ENCODE measurements at regions not wholly inside any gene's neighbourhood (a gene's known extent, or its start where the extent isn't known, plus 50 kb on each side); places are given as distances from the start of the nearest gene placed in this dataset.
"Not testable (repeated sequence)": the region's sequence is repeated elsewhere in the genome, so short reads cannot be mapped to it uniquely, and the experiment has no call there.

GRCh38 chr15:39261397-39262183, 319.3 kb upstream of the THBS1 start:
- DNase-seq: not testable (repeated sequence)

GRCh38 chr15:39262995-39263772, 317.7 kb upstream of the THBS1 start:
- DNase-seq: not testable (repeated sequence)

GRCh38 chr15:39265261-39265660, 315.6 kb upstream of the THBS1 start:
- DNase-seq: no peak

GRCh38 chr15:39266890-39267289, 314.0 kb upstream of the THBS1 start:
- DNase-seq: no peak

DNA sequence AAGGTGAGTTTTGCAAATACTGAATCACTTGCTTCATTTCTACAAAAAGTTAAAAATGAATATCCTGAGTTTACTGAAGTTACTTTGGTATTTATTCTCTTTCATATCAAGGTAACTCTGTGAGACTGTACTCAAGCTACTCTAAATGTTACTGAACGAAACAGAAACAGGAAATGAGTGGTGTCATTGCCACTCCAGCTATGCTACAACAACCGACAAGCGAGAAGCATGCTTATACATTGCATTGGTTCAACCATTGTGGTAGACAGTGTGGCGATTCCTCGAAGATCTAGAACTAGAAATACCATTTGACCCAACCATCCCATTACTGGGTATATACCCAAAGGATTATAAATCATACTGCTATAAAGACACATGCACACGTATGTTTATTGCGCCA, 313.2 kb upstream of the THBS1 start:
- DNase-seq: no peak

- no peak for DNase-seq
Measured at GRCh38 chr15:39269352-39269751, 311.5 kb upstream of the THBS1 start.

DNA sequence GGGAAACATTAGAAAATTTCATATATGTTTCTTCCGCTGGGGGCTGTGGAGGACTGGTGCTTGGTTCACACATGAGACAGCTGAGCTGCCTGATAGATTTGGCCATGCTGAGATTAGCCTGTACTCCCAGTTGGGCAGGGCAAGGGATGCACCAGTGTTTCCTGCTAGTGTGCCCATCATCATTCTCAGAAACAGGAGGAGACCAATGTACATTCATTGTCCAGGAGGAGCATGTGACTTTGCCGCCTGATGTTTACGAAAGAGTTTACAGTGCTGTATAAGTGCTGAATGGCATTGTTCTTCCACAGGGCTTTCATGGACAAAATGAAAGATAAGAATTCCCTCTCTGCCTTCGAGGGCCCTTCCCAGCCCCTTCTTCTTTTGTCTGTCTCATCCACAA, 311.1 kb upstream of the THBS1 start:
- no peak for DNase-seq

GRCh38 chr15:39270221-39270855, 310.5 kb upstream of the THBS1 start:
- DNase-seq: no peak

DNA sequence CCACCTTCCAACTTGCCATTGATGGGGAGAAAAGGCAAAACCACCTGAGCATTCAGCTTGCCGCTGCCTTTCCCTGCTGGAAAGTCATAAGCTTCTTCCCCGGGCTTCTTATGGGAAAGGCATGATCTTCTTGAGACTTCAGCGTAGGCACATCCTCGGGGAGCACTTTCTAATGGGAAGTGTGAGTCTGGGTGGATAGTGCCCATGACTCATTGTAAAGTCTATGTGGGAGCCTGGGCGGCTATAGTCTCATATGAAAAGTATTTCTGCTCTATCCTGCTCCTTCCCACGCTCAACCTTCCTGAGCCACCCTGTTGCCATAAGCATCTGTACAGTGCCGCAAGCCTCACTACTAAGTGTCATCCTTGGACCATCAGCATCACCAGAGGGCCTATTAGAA, 309.9 kb upstream of the THBS1 start:
- DNase-seq: no peak

DNA sequence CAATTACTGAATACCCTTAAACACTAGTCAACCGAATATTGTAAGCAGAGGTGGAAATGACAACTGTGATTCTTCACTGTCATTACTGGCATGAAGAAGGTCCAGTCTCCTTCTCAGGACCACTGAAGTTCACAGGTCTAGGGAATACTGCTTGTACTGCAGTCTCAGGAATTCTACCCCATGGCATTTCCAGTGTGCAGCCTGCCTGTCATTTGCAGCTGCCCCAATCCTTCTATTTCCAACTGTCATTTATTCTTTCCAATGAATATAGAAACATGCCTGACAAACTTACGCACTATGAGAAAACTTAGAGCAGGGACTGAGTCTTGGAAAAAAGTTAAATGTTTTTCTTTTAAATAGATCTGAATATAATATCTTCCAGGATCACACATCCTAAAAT, 308.0 kb upstream of the THBS1 start:
- DNase-seq: no peak

DNA sequence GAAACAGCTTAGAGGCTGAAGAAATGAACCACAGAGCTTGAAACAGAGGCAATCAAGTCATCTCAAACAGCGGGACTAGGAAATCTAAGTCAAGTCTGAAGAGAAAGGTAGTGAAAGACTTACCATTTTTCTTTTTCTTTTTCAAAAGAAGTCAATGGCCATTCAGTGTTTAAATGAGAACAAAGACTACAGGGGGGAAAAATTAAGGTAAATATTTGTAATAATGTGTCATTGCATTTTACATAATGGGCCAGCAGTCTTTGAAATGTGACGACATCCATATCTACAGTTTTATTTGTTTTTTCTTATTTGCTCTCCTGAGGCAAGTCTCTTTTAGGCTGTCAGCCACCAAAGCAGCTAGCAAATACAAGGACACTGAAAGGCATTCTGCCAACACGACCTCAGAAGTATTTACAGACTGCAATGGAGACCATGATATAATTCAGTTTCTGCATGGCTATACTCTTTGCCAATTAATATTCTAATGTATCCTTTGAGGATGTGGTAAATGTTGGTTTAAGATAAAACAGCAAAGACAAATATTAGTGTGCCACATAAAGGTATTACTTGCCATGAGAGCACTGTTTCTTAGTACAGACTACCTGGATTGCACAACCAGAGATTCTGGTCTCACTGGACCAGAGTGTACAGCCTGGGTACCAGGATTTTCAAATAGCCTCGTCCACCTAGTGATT, 307.0 kb upstream of the THBS1 start:
- DNase-seq: no peak

GRCh38 chr15:39275066-39275465, 305.8 kb upstream of the THBS1 start:
- DNase-seq: no peak

DNA sequence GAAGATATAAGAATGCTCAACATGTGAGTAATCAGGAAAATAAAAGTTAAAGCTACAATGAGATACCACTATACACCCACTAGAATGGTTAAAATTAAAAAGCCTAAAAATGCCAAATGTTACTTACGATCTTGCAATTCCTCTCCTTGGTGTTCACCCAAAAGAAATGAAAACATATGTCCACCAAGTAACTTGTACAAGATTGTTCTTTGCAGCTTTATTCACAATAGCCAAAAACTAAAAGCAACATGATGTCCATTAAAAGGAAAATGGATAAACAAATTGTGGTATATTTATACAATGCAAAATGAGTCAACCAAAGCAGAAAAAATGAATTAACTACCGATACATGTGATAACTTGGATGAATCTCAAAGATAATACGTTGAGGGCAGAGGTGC, 301.6 kb upstream of the THBS1 start:
- no peak for DNase-seq

- no peak for DNase-seq
Measured at GRCh38 chr15:39281094-39281493, 299.8 kb upstream of the THBS1 start.

DNA sequence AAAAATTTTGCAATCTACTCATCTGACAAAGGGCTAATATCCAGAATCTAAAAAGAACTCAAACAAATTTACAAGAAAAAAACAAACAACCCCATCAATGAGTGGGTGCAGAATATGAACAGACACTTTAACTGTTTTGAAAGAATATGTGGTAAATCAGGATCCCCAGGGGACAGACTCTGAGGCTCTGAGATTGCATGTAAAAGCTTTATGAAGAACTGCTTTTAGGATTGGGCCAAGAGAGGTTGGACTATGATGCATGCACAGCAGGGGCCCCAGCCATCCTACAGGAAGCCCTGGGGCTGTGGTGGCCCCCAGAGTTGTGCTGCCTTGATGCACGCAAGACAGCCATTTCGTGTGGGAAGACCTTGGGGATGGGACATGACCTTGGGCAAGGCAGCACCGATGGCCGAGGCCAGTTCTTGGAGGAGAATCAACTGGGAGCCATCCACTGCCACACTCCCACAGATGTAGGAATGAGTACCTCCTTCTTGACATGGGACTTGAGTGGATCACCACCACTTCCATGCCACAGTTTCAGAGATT, 298.1 kb upstream of the THBS1 start:
- no peak for DNase-seq

- DNase-seq: no peak
Measured at GRCh38 chr15:39283531-39283930, 297.3 kb upstream of the THBS1 start.

DNA sequence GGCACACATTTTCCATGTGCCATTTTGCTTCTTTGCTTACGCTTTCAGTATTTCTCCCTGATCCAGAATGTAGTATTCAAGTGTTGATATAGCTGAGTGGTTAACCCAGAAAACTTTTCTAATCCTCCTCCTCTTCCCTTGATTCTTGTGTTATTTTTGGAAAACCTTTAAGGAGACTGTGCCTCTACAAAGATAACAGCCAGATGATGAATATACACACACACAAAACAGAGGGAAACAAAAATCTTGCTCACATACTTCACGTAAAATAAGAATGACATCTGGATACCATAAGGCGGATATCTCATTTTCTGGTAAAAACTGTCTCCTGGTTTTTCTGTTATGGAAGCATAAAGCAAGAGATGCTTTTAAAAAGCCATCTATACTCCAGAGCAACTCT, 295.8 kb upstream of the THBS1 start:
- no peak for DNase-seq

GRCh38 chr15:39285663-39286062, 295.2 kb upstream of the THBS1 start:
- no peak for DNase-seq

GRCh38 chr15:39286706-39287105, 294.2 kb upstream of the THBS1 start:
- DNase-seq: no peak

DNA sequence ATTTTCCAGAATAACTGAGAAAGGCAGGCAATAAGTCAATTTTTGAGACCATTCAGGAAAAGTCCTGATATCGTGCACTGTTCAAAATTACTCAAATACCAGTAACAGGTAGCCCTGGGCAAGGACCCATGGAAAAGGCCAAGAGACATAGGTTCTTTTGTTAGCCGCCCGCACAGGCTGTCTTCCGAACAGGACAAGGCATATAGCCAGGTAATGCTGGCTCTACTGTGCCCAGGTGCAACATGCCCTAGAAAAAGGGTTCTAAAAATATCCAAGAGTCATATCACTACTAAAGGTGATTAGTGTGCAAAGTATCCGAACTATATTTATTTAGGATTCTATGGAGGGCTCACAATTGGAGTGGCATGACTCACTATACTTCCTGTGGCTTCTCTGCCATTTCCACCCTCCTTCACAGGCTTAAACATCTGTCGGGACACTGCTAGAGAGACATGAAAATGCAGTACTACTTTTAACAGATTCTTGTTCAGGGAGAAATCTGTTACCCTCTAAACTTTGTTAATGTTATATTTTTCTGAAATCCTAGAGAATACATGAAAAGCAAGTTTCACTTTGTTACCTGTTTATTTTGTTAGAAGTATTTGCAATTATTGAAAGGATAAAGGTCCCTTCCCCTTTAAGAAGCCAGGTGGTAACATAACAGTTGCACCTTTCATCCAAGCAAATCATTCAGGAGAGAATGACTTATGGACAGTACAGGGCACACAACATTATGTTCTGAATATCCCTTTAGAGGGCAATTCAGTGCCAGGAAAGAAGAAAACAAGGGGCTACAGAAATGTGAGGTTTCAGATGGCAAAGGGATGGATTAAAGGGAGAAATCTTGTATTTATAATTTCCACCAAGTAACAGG, 293.3 kb upstream of the THBS1 start:
- DNase-seq: no peak

- no peak for DNase-seq
Measured at GRCh38 chr15:39290711-39291435, 290.0 kb upstream of the THBS1 start.

All from activated CD4-positive, alpha-beta T cell treated with anti-CD3 and anti-CD28 coated beads for 48 hours (primary cell).